Left lung (tissue), 4 donors: ENCODE measurements at regions not wholly inside any gene's neighbourhood (a gene's known extent, or its start where the extent isn't known, plus 50 kb on each side); places are given as distances from the start of the nearest gene placed in this dataset.

Experiments
- ATAC-seq: fragments of 200-7000 bp; cut with Tn5 transposase; one replicate; pipeline ENCODE4 v1.9.1; 2020; ENCODE audit warnings: moderate library complexity
- DNase-seq, 4 donors: peaks; one replicate each; pipeline ENCODE4 v3.0.0-alpha.2; 2013 to 2020
- H3K27ac ChIP-seq, 2 donors: fragments of 200-600 bp; sonication (generic) in 1 of 2; one replicate each; pipeline versions ENCODE4 v1.5.0 to v1.8.0; 2020 to 2021
- H3K27me3 ChIP-seq, 2 donors: fragments of 200-600 bp; sonication (generic) in 1 of 2; one replicate each; pipeline versions ENCODE4 v1.5.0 to v1.8.0; 2020 to 2021
- H3K36me3 ChIP-seq, 2 donors: fragments of 200-600 bp; sonication (generic) in 1 of 2; one replicate each; pipeline versions ENCODE4 v1.5.0 to v1.8.0; 2020 to 2021
- H3K4me1 ChIP-seq, 2 donors: fragments of 200-600 bp; one replicate each; pipeline ENCODE4 v1.8.0; 2021
- H3K4me3 ChIP-seq, 2 donors: fragments of 200-600 bp; sonication (generic) in 1 of 2; one replicate each; pipeline versions ENCODE4 v1.5.0 to v1.8.0; 2020 to 2021; ENCODE audit warnings: mild to moderate bottlenecking in 1 of 2
- H3K9me3 ChIP-seq, 2 donors: fragments of 200-600 bp; sonication (generic) in 1 of 2; one replicate each; pipeline versions ENCODE4 v1.5.0 to v1.8.0; 2020 to 2021
- intact Hi-C, 2 donors: fragments of 100-400 bp; cut with DNase I; formaldehyde crosslinking; loops; one replicate each; pipeline versions ENCODE4 v1.11.2 to v1.14.2; 2022
- TF ChIP-seq, protein P1 (sequence below), 2 donors: fragments of 200-600 bp; sonication (generic) in 1 of 2; IDR thresholded peaks; one replicate each; pipeline versions ENCODE4 v1.5.0 to v1.8.0; 2021; ENCODE audit warnings: antibody characterized with exemption in 2 of 2
- donor health status: DM: no; HTN: yes; CAD: no.
- donor health status: DM: no; HTN: no; CAD: no.

DNA sequence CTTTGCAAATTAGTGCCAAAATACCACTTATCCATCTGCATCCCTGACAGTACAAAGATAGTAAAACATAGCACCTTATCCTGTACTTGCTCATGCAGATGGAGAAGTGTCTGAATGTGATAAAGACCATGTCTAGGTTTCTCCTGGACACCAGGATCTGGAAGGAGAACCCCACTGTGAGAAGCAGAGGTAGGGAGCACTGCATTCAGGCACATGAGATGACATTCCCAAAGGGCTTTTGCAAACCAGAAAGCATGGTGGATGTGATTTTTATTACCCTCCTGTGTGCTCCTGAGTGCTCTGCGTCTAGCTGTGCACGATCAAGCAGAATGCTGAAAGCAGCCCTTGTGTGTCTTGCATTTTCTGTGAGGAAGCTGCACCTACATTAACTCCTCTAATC, 857.6 kb upstream of the ID2 start:
- Histone ChIP-seq H3K27me3 (no peaks in the 10 kb centered on the region), H3K4me1 (no peaks in the 10 kb centered on the region), H3K27ac (no peak overlapping the region), H3K36me3 (no peaks in the 10 kb centered on the region), H3K4me3 (no peak overlapping the region), H3K9me3 (no peaks in the 10 kb centered on the region)
- no peak for ATAC-seq
- TF ChIP-seq, protein P1, sequence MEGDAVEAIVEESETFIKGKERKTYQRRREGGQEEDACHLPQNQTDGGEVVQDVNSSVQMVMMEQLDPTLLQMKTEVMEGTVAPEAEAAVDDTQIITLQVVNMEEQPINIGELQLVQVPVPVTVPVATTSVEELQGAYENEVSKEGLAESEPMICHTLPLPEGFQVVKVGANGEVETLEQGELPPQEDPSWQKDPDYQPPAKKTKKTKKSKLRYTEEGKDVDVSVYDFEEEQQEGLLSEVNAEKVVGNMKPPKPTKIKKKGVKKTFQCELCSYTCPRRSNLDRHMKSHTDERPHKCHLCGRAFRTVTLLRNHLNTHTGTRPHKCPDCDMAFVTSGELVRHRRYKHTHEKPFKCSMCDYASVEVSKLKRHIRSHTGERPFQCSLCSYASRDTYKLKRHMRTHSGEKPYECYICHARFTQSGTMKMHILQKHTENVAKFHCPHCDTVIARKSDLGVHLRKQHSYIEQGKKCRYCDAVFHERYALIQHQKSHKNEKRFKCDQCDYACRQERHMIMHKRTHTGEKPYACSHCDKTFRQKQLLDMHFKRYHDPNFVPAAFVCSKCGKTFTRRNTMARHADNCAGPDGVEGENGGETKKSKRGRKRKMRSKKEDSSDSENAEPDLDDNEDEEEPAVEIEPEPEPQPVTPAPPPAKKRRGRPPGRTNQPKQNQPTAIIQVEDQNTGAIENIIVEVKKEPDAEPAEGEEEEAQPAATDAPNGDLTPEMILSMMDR (IDR thresholded peaks at IDR 0.05), result no peak
- intact Hi-C loops, result no loop called here
- DNase-seq, result no peak

DNA sequence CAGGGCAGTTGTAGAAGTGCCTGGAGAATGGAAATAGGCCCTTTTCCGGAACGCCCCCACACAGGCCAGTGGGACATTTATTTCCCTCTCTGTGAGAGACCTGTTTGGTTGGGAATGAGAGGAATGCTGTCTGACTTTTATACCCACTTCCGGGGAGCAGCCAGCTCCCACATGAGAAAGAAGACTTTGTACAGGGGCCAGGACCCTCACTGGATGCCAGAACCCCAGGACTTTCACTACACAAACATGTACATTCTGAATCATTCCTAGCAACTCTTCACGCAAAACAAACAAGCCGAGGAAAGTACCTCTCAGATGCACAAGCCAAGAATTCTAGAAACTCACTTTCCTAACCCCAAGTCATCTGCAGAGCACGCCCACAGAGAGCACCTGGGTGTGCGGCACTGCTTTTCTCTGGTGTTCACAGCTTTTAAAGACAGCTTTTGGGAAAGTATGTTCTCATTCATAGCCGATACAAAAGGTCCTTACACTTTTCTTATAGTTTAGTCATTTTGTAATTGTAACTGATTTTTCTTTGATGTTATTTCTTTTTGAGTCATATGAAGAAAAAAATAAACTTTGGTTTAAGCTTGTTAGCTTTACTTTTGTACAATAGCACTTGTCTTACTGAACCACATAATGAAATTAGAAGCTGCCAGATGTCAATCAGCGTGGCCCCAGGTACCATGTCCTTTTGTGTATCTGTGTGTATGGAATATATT, 856.1 kb upstream of the ID2 start:
- Histone ChIP-seq H3K27me3 (no peaks in the 10 kb centered on the region), H3K27ac (peak overlapping the region in 1 of 2 donors; percentile 21), H3K4me3 (no peak overlapping the region), H3K9me3 (no peaks in the 10 kb centered on the region), H3K4me1 (no peaks in the 10 kb centered on the region), H3K36me3 (no peaks in the 10 kb centered on the region)
- intact Hi-C loops, result no loop called here
- DNase-seq (peak in 2 of 4 donors; percentile 15 to 58), ATAC-seq (peak; percentile 98)
- TF ChIP-seq, protein P1 (IDR thresholded peaks at IDR 0.05), result no peak

DNA sequence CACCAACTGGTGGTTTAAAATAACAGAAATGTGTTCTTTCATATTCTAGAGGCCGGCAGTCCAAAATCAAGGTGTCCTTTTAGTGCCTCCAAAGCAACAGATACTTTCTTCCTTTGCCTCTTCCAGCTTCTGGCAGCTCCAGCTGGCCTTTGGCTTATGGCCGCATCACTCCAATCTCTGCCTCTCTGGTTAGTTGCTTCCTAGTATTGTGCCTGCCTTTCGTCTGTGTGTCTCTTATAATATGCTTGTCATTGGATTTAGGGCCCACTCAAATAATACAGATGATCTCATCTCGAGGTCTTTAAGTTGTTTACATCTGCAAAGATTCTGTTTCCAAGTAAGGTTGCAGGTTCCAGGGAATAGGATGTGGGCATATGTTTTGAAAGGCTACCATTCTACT, 855.2 kb upstream of the ID2 start:
- TF ChIP-seq, protein P1 (IDR thresholded peaks at IDR 0.05), result no peak
- ATAC-seq, result no peak
- Histone ChIP-seq H3K9me3 (no peaks in the 10 kb centered on the region), H3K36me3 (no peaks in the 10 kb centered on the region), H3K4me3 (no peak overlapping the region), H3K4me1 (no peaks in the 10 kb centered on the region), H3K27ac (no peak overlapping the region), H3K27me3 (no peaks in the 10 kb centered on the region)
- no peak for DNase-seq
- intact Hi-C loops, result no loop called here

DNA sequence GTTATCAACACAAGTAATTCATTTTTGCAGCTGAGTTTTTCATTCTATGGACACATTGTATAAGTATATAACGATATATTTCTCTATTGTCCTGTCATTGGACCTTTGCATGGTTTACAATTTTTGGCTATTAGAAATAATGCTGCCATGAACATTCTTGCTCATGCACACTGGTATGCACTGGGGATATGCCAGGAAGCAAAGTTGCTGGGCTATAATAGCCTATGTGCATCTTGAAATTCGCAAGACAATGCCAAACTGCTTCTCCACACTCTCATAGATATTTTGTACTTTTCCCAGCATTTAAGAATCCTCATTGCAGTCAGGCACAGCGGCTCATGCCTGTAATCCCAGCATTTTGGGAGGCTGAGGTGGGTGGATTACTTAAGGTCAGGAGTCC, 852.6 kb upstream of the ID2 start:
- no peaks in the 10 kb centered on the region for H3K27me3 ChIP-seq
- TF ChIP-seq, protein P1 (IDR thresholded peaks at IDR 0.05), result no peak
- ATAC-seq (no peak), DNase-seq (no peak)
- H3K4me1 ChIP-seq, result no peaks in the 10 kb centered on the region
- no peak overlapping the region for H3K4me3 ChIP-seq
- no peaks in the 10 kb centered on the region for H3K9me3 ChIP-seq
- no peak overlapping the region for H3K27ac ChIP-seq
- intact Hi-C loops, result no loop called here
- no peaks in the 10 kb centered on the region for H3K36me3 ChIP-seq

DNA sequence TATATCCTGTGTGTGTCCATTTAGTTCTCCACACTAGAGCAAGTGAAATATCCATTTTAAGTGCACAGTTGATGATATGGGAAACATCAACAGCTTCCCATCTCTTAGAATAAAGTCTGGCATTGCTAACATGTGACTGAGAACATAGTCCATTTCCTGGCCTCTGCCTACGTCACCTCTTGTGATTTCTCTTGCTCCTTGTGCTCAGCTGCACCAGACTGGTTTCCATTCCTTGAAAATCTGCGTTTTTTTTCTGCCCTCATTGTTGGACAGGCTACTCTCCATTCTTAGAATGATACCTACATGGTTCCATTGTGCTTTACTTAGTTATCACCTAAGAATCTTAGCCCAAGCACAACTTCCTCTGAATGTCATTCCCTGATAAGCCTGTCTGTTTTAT, 851.2 kb upstream of the ID2 start:
- H3K27ac ChIP-seq, result no peak overlapping the region
- DNase-seq, result no peak
- H3K4me3 ChIP-seq, result no peak overlapping the region
- intact Hi-C loops, result no loop called here
- no peaks in the 10 kb centered on the region for H3K27me3 ChIP-seq
- no peak for ATAC-seq
- TF ChIP-seq, protein P1 (IDR thresholded peaks at IDR 0.05), result no peak
- H3K9me3 ChIP-seq, result no peaks in the 10 kb centered on the region
- no peaks in the 10 kb centered on the region for H3K36me3 ChIP-seq
- H3K4me1 ChIP-seq, result peaks cover 0 to 6% of the 10 kb centered on the region in 2 donors
